NCI-H2171 (cell line): ENCODE measurements at regions not wholly inside any gene's neighbourhood (a gene's known extent, or its start where the extent isn't known, plus 50 kb on each side); places are given as distances from the start of the nearest gene placed in this dataset.
"Not testable (repeated sequence)": the region's sequence is repeated elsewhere in the genome, so short reads cannot be mapped to it uniquely, and the experiment has no call there.

Experiments
- DNase-seq: peaks from one replicate; lab custom pipeline; 2025; lab: John Stamatoyannopoulos, UW

DNA sequence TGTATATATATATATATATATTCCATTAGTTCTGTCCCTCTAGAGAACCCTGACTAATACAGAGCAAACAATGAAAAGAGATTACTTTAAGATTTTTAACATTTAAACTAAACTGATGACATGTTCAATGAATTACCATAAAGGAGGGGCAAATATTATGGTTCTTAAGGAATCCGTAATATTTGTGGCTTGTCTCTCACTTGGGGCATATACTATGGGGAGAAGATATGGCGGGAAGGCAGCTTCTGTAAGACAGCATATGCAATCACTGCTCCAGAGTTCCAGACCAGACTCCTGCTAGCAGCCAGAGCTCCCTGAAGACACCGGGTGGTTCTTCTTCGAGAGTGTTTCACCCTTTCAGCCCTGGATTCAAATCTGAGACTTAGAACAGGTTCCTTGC is 321.1 kb upstream of the NT5E start:
- no peak for DNase-seq

DNA sequence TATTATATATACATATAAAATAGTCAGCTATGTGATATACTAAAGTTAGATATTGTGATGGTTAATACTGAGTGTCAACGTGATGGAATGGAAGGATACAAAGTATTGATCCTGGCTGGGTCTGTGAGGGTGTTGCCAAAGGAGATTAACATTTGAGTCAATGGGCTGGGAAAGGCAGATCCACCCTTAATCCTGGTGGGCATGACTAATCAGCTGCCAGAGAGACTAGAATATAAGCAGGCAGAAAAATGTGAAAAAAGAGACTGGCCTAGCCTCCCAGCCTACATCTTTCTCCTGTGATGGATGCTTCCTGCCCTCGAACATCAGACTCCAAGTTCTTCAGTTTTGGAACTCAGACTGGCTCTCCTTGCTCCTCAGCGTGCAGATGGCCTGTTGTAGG is 321.6 kb upstream of the NT5E start:
- not testable (repeated sequence) for DNase-seq

DNA sequence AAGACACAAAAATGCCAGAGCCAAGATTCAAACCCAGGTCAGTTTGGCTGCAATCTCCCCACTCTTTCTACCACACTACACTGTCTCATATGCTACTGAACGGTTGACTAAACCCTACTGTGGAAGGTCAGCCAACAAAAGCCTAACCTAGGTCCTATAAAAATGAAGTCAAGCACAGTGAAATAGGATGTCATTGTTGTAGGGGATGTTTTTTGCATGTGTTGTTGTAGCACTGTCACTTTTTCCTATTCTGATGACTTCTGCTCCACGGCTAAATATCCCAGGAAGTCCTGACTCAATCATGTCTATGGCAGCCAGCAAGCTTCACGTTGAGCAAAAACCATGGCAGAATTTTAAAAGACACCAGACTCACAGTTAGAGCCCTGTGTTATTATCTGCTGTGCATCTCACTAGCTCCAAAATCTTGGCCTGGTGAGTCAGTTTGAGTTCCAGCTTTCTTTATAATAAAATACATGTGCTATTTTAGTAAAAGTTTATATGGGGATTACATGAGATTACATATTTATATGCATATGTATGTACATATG is 322.1 kb upstream of the NT5E start:
- no peak for DNase-seq

DNA sequence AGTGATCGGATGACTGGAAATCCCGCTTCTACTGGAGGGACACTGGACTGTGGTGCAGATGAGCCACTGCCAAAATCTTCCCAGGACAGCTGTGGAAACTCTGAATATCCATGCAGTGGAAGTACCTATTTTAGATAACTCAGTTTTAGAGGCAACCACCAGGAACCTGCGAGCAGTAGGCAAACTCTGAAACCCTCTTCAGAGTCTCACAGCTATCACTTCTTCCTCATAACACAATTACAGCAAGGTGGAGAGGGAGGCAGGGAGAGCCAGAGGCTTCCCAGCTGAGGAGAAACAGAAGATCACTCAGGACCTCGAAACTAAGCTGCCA is 322.8 kb upstream of the NT5E start:
- DNase-seq, result no peak

DNA sequence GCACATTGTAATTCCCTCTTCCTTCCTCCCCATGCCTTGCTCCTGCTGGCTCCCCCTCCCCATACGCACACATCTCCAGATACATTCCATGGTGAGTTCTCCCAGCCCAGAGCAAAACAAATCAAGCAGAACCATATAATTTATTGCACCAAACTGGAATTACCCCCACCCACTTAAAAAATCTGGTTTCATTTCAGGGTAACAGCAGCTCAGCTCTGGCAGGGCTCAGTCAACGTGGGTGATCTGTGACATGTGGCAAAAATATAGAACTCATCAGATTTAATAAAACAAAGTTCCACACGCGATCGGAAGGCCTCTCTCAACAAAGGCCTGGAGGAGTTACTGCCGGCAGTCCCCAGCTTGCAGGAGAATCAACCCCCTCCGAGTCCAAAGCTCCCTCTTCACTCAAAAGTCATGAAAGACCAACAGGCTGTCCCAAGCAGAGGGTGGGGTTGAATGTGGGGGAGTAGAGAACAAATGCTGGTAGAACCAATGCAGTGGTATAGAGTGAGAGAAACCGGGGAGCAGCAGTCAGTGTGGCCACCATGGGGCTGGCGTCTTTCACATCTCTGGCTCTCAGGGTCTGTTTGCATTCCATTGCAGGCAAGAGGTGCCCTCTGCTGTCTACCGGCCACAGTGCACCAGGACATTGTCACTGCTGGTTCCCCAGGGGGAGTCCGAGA is 323.3 kb upstream of the NT5E start:
- DNase-seq, result no peak

DNA sequence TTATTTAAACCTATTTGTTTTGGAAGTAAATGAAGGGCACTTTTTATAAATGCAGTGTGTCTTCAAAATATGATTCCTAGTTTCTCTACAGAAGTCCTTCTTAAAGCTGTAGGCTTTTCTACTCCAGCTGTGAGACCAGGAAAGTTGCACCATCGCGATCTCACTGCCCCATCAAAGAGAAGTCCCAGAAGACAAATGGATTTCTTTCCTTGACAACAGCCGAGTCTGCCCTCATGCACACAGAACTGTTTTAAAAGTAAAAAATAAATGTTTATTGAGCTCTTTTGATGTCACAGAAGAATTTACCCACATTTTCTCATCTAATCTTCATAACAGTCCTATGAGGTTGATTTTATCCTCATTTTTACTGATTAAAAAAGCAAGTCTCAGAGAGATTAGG is 324.4 kb upstream of the NT5E start:
- no peak for DNase-seq

DNA sequence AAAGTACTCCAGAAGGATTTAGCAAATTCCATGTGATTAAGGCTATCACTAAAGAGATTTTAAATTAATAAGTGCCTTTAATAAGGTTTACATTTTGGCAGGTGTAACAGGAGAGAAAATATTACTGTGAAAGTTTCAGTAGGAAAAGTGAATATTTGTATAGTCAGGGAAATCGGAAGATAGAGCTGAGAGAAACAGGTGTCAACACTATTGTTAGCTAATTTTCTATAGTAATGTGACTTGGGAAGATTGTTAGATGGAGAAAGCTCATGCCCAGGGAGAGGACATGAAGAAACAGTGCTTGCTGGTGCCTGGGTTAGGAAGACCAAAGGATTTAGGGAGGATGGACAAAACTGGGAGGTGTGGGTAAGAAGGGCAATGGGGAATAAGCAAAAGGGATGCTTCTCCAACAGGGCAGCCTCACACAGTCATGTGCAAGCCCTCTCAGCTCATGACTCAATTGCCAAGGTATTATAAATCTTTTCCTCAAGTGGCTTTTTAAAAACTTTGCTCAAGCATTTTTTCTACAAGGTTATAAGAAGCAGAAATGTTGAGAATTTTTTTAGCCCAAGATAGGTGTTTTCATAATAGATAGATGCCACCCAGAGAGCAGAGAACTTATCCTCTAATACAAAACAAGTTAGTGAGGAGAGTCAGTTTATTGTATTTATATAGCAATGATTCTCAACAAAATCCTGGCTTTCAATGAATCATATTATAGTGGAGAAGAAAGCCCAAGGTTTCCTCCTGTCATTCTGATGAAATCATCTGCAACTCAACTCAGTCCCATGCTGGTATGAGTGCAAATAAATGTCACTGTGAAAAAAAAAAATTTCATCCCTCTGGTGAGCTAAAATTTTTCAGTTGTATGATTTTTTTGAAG is 325.2 kb upstream of the NT5E start:
- DNase-seq, result no peak

DNA sequence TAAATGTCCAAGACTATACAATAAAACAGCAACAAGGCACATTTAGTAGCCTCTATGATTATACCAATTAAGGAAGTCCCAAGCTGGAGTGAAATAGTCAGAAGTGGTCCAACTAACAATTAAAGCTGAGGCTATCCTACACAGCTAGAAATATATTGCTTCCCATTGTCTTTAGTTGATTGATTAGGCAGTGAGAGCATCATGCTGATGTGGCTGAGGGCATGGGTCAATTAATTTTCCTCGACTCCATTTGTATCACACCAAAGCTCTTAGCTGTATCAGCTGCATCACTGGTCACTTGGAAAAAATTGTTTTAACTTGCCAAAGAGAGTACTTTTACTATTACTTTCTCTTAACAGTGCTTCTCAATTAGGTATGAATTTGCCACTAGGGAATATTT is 328.7 kb upstream of the NT5E start:
- no peak for DNase-seq

DNA sequence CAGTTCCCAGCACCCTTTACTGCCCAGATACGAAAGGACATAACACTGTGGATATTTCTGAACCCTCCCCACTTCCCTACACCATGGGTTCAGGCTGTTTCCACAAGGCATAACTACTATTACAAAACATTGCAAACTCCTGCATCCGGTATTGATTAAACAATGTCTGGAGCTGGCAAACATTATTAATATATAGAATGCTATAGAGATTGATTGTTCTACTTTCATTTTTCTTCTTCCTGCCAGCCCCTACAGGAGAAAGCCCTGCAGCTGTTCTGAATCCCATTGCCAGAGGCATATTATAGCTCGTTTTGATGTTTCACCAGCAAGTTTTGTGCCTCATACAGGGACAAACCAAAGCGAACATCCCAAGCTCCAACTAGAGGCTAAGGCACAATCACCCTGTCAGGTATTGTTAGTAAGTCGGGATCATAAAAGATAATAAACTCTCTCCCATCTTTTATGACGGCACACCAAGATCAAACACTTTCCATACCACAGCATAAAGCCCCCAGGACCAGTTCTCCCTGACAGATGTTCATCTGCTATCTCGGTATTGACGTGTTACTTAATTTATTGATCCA is 331.1 kb upstream of the NT5E start:
- no peak for DNase-seq

DNA sequence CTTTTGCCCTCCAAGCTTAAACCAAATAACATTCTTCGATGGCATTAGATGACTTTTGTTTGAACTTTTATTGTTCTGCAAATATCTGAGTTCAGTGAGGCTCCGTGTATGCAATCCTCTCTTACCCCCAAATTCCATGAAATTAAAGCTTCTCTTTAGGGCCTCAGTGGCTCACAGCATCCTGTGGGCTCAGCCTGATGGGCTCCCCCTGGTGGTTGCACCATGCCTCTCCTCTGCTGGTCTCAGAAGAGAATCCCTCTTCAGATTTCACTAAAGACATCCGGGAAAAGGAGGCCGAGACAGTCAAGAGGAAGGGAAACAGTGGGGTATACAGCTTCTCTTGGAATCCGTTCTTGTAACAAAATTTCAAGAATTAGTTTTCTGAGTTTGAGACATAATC is 331.6 kb upstream of the NT5E start:
- no peak for DNase-seq

DNA sequence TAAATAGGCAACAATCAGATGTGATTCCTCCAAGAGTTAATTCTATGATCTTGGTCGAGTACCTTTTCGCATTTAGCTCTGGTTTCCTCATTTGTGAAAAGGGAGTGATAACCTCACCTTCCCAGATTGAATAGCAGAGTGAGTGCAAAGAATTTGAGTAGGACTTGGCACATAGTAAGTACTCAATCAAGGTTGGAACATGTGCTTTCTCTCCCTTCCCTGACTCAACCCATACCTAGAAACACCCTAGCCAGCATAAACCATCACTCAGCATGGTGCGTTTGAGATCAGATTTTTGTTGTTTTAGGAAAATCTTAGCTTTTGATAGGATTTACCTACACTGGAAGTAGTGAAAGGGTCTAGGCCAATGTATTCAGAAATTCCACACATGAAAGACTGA is 333.4 kb upstream of the NT5E start:
- DNase-seq, result no peak

DNA sequence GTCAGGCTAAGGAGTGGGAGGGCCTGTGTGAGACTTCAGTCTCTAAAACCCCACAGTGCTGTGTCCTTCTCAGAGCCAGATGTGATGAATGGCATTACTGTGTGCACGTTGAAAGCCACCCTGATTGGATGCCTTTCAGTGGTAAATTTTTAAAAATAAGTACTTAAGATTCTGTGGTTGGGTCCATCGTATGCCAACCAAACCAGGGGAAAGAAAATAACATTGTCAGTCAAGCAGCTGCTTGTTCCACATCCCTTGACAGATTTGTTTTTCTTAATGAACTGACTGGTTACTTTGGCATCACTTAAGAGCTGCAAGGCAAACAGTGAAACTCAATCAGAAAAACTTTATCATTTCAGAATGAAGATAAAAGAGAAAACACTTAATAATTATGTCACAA is 334.0 kb upstream of the NT5E start:
- DNase-seq, result no peak

DNA sequence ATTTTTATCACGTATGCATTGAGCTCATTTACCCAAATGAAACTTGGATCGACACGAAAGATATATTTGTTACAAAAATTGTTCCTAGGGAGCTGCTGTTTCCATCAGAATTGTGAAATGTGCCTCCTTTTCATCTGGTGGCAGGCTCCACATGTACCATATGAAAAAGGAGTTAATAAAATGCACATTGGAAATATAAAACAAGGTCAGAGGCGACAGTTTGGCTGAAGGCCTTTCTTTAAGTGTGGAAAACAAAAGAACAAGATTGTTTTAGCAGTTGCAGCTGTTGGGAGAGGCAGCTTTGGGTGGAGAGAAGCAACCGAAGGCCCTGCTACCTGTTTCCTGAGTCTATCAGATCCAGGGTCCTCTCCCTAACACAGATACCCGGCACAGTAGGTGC is 334.5 kb upstream of the NT5E start:
- DNase-seq, result no peak

DNA sequence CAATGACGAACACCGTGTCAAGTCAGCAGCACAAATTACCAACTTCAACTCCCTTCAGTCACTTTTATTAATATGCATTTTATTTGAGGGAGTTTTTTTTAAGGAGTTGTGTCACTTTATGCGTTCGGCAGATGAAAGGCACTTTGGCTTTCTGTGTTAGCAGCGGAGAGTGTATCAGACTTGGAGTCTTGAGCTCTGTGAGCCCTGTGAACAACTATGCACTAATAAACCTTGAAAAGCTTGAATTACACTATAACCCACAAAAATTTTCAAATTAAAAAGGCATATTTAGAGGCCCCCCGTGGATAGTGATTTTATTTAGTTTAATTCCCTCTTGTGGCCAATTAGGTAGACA is 335.3 kb upstream of the NT5E start:
- DNase-seq, result no peak

DNA sequence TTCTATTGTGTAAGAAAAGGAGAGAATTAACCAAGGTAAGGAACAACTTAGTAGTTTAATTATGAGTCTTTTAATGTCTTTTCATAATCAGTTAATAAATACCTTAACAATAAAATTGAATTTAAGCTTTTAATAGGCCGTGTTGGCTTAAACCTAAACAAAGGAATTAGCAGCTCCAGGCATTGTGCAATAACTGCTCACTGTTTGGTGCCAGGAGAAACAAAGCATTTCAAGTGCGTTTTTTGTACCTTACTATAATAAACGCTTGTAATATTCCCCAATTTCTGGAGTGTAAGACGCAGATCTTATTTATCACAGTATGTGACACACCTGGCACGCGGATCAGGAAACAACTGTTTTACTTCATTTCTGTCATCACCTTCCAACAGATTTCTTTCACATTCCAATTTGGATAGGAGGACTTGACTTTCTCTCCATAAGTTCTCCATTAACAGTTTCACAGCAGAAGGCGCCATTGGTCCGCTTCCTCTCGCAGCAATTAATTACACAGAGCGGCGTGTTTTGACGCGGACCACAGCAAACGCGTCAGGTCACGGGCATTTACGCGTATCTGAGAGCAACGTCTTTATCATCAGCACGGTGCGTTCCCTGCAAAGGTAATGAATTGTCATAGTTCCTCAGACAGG is 335.8 kb upstream of the NT5E start:
- DNase-seq, result no peak

DNA sequence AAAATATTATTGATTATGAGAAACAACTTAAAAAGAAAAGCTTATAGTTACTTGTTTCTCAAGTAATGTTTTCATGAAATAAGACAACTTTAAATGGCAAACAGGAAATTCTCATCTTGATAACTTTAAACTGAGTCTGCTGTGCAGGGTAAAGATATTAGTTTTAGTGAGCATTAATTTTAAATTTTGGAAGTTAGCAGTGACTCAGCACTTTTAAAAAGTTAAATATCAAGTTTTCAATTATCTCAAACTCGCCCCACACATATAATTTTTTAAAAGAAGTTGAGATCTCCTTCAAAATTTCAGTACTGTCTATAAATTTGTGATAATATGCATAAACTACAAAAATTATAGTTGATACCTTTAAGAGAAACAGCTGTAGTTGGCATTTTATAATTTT is 337.3 kb upstream of the NT5E start:
- DNase-seq, result no peak

DNA sequence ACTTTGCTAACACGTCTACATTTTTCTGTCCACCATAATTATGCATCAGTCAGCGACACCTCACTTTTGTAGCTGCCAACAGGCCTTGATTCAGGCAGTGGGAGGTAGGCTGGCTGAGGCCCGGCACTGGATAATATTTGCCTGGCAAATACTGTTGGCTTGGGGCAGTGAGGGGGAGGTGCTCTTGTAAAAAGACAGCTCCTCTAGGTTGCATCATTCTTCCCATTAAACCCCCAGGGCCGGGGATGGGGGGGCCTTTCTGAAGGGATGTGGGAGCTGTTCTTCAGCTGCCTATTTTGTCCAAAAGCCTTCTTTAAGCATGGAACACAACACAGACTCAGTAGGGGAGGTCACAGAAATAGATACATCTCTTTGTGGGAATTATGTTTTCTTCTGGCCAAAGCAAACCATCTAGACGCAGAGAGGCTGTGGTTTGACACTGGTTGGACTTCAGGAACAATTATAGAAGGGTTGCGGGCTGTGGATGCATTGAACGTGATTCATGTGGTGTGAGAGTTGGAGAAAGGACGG is 338.3 kb upstream of the NT5E start:
- no peak for DNase-seq

DNA sequence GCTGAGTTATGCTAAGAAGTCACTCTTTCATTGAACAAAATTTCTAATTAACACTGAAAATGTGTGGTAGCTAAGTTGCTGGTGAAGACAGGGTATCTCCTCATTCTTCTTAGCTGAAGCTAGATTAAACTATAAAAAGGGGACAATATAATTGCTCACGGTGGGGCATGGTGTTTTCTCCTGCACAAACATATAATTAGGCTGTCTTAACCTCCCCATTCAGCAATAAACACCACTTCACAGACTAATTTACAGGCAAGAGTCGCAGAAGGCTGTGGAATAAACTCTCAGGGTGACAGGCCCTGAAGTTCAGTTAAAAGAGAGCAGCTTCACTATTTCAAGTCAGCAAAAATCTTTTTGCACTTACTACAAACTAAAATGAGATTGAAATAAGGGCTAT is 338.9 kb upstream of the NT5E start:
- DNase-seq, result no peak

DNA sequence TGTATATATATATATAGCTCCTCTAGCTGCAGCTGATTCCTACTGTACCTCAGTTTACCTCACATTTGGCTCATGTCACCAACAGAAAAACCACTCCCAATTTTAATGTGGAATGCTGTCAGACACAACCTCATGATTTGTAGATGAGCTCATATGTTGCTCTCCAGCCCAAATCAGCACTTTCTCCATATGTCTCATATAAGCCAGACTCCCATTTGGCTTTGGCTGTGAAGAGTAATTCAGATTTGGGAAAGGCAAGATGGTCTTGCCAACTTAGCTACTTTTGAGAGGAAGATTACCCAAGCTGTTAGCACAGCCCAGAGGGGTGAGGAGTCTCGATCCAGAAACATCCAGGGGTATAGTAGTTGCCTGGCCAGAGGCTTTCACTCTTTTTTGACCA is 342.2 kb upstream of the NT5E start:
- DNase-seq, result no peak

DNA sequence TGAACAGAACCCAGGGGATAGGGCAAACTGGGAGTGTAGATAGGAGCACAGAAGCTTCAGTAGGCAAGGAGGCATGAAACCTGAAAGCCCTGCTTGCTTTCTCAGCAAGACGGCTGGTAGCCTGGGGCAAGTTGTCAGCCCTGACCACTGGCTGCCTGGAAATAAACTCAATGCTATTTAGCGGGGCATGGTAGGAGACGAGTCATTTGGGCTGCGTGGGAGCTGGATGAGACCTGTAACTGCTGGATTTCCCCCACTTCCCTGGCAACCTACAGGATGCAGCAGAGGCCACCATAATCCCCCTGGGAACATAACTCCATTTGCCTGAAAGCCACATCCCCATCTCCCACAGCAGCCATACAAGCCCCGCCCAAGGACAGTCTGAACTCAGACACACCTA is 332.6 kb upstream of the TBX18 start:
- DNase-seq, result no peak

DNA sequence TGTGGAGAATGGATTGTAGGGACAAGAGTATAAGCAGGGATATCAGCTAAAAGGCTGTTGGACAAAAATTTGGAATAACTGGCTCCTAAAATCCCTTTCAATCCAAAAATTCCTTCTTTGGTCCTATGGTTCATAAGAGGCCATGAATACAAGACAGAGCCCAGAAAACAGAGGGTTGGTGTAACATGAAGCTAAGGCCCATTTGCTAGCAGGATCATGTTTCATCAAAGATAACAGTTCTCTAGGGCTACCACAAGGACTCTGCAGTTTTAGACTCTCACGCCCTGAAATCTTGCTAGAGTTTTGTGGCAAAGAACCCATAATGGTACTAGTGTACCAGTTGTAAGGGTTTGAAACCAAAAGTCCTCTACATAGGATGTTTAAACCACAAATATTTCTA is 327.8 kb upstream of the TBX18 start:
- no peak for DNase-seq

DNA sequence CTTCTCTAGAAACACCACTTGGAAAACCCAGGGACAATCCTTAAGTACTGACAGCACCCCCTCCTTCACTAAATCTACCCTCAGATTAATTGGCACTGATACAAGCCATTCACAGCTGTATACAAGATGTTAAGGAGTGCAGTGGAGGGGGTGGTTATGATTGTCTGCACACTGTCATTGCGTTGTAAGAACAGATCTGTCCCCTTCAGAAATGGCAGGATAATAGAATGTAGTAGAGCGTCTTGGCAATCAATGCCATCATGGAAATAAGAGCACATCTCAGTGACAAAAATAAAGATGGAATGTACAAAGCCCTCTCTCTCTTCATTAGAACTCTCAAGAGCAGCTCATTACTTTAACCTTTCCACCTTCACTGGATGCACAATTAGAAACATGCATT is 324.9 kb upstream of the TBX18 start:
- DNase-seq, result no peak

DNA sequence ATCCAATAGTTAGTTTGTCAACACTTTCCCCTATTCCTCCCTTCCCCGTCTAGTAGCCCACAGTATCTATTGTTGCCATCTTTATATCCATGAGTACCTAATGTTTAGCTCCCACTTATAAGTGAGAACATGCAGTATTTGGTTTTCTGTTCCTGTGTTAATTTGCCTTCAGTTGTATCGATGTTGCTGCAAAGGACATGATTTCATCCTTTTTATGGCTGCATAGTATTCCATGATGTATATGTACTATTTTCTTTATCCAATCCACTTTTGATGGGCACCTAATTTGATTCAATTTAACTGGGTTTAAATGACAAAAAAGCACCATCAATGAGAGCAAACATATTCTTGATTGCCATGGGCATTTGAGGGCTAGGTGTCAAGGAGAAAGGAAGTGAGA is 321.5 kb upstream of the TBX18 start:
- DNase-seq, result no peak
